ENCODE measurements at regions not wholly inside any gene's neighbourhood (a gene's known extent, or its start where the extent isn't known, plus 50 kb on each side); places are given as distances from the start of the nearest gene placed in this dataset.

DNA sequence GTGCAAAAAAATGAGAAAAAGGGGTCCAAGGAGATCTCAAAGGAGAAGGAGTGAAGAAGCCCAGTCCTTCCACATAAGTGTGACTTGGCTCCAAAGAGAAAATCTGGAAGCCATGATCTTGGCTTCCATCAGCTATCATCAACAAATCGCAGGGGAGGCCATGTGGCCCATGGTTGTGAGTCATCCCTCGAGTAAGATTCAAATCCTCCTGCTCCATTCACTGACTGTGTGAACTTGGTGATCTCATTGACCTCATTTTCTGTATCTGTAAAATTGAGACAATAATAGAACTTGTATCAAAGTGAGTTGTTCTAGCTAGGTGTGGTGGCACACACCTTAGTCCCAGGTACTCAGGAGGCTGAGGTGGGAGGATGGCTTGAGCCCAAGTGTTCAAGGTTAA, 79.1 kb upstream of the OLIG2 start:
- peak; percentile 50 for DNase-seq (ENCODE audit: low read depth)
- TF ChIP-seq, protein P1, sequence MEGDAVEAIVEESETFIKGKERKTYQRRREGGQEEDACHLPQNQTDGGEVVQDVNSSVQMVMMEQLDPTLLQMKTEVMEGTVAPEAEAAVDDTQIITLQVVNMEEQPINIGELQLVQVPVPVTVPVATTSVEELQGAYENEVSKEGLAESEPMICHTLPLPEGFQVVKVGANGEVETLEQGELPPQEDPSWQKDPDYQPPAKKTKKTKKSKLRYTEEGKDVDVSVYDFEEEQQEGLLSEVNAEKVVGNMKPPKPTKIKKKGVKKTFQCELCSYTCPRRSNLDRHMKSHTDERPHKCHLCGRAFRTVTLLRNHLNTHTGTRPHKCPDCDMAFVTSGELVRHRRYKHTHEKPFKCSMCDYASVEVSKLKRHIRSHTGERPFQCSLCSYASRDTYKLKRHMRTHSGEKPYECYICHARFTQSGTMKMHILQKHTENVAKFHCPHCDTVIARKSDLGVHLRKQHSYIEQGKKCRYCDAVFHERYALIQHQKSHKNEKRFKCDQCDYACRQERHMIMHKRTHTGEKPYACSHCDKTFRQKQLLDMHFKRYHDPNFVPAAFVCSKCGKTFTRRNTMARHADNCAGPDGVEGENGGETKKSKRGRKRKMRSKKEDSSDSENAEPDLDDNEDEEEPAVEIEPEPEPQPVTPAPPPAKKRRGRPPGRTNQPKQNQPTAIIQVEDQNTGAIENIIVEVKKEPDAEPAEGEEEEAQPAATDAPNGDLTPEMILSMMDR (conservative IDR thresholded peaks at IDR 0.05; ENCODE audit: control insufficient read depth, insufficient read depth, low read depth, low read length), result no peak

DNA sequence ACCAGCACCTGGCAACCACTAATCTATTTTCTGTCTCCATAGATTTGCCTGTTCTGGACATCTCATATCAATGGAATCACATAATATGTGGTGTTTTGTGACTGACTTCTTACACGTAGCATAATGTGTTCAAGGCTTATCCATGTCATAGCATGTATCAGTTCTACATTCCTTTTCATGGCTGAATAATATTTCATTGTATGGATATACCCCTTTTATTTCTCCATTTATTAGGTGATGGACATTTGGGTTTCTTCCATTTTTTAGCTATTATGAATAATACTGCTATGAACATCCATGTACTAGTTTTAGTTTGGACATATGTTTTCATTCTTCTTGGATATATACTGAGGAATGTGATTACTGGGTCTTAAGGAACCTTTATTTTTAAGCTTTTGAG, 78.0 kb upstream of the OLIG2 start:
- DNase-seq (ENCODE audit: low read depth), result no peak

More for the DNA sequence above, 79.1 kb upstream of the OLIG2 start:
- H3K4me3 ChIP-seq (ENCODE audit: control insufficient read depth, low read depth, low read length), result no peak overlapping the region

DNA sequence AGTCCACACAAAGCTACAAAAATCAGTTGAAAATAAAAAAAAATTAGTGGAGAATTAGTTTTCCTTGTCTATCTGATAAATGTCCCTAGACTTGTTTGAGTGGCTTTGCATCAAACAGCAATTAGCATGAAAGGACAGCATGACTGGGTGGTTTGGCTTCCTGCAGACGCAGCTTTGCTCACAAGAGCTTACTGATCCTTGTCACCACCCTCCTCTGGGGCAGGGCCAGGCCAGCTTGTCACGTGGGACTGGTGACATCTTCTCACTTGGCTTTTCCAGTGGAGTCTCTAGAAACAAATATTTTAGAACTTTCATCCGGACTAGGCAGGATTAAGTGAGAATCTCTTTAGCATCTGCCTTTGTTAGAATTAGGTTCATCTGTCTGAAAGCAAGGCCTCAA, 76.0 kb upstream of the OLIG2 start:
- TF ChIP-seq, protein P1 (conservative IDR thresholded peaks at IDR 0.05; ENCODE audit: control insufficient read depth, insufficient read depth, low read depth, low read length), result no peak
- DNase-seq (ENCODE audit: low read depth), result no peak
- H3K4me3 ChIP-seq (ENCODE audit: control insufficient read depth, low read depth, low read length), result no peak overlapping the region

More for the DNA sequence above, 78.0 kb upstream of the OLIG2 start:
- no peak overlapping the region for H3K4me3 ChIP-seq (ENCODE audit: control insufficient read depth, low read depth, low read length)
- TF ChIP-seq, protein P1 (conservative IDR thresholded peaks at IDR 0.05; ENCODE audit: control insufficient read depth, insufficient read depth, low read depth, low read length), result no peak

DNA sequence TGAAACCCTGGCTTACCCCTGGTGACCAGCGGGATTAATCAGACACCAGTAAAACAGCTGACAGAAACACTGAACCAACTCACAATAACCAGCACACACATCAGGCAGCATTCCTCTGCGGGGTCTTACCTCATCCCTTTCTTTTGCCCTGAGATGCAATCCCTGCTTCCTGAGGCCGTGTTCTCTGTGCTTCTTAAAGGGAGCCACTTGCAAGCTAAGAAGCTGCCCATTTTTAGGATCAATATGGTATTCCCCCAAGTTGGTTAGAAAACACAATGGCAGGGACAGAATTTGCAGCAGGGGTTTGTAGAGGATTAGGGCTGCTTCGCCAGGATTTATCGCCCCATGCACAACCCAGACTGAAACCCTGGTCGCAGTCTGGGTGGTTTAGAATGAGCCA, 74.7 kb upstream of the OLIG2 start:
- TF ChIP-seq, protein P1 (conservative IDR thresholded peaks at IDR 0.05; ENCODE audit: control insufficient read depth, insufficient read depth, low read depth, low read length), result no peak
- H3K4me3 ChIP-seq (ENCODE audit: control insufficient read depth, low read depth, low read length), result no peak overlapping the region
- DNase-seq (ENCODE audit: low read depth), result no peak

DNA sequence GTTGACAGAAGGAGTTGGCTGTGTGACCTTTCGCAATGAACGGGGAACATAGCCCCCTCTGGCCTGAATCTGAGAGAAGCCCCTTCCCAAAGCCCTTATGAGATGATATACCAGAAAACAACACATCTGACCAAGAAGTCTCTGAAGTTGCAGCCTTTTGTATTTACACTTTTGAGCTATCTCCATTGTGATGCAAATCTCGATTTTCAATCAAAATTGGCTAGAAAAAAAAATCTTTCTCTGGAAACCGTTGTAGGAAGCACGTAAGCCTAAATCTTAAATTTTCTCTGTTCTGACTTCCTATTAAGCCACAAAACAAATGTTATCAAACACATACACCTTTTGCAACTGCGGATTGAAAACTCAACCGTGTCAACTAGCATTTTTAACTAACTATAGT, 71.4 kb upstream of the OLIG2 start:
- no peak for DNase-seq (ENCODE audit: low read depth)
- TF ChIP-seq, protein P1 (conservative IDR thresholded peaks at IDR 0.05; ENCODE audit: control insufficient read depth, insufficient read depth, low read depth, low read length), result no peak
- no peak overlapping the region for H3K4me3 ChIP-seq (ENCODE audit: control insufficient read depth, low read depth, low read length)

DNA sequence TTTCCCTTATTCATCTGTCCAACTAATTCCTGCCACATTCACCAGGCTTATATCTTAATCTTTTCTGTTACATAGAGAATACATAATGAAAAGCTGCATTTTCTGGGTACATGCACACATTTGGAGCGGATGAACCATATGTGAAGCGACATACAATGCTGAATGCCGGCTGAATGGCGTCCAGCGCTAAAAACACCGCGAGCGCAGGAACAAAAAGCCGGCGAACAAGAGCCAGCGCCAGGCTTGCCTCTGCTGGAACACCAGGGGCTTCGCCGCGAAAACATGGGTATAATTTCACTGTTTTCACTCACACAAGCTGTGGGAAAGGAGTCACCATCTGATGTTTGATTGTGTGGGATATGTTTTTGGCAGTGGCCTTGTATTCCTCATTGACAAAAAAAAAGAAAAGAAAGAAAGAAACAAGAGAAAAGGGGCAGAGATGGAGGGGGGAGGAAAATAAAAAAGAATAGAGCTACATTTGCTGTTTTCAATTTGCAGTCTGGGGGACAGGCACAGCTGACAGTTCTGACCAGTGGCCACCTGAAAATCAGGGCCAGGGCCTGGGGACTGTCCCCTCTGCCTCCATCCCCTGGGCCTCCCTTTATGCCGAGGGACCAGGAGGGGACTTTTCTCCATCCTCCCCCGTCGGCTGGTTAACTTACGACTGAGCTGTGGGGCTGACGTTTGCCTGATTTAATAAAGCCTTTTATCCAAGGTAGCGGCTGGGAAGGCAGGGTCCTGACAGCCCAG, 70.2 kb upstream of the OLIG2 start:
- no peak for DNase-seq (ENCODE audit: low read depth)
- TF ChIP-seq, protein P1 (conservative IDR thresholded peaks at IDR 0.05; ENCODE audit: control insufficient read depth, insufficient read depth, low read depth, low read length), result no peak
- H3K4me3 ChIP-seq (ENCODE audit: control insufficient read depth, low read depth, low read length), result no peak overlapping the region
